ENCODE measurements at regions not wholly inside any gene's neighbourhood (a gene's known extent, or its start where the extent isn't known, plus 50 kb on each side); places are given as distances from the start of the nearest gene placed in this dataset.
"Not testable (repeated sequence)": the region's sequence is repeated elsewhere in the genome, so short reads cannot be mapped to it uniquely, and the experiment has no call there.

- DNase-seq: no peak
Measured at GRCh38 chr11:71331631-71332030, 79.3 kb upstream of the SHANK2 start.

GRCh38 chr11:71330996-71331395 is 78.6 kb upstream of the SHANK2 start:
- DNase-seq: no peak

GRCh38 chr11:71330349-71330748 is 78.0 kb upstream of the SHANK2 start:
- DNase-seq: no peak

- no peak for DNase-seq
Measured at GRCh38 chr11:71329786-71330185, 77.4 kb upstream of the SHANK2 start.

- no peak for DNase-seq
Measured at GRCh38 chr11:71329165-71329510, 76.8 kb upstream of the SHANK2 start.

- DNase-seq: no peak
Measured at GRCh38 chr11:71327156-71328085, 75.0 kb upstream of the SHANK2 start.

- DNase-seq: no peak
Measured at GRCh38 chr11:71326328-71326940, 74.1 kb upstream of the SHANK2 start.

GRCh38 chr11:71325418-71326327 is 73.3 kb upstream of the SHANK2 start:
- no peak for DNase-seq

- no peak for DNase-seq
Measured at GRCh38 chr11:71324788-71325417, 72.5 kb upstream of the SHANK2 start.

GRCh38 chr11:71323876-71324526 is 71.6 kb upstream of the SHANK2 start:
- no peak for DNase-seq

- no peak for DNase-seq
Measured at GRCh38 chr11:71322861-71323582, 70.6 kb upstream of the SHANK2 start.

GRCh38 chr11:71322192-71322735 is 69.9 kb upstream of the SHANK2 start:
- no peak for DNase-seq

GRCh38 chr11:71321433-71322191 is 69.2 kb upstream of the SHANK2 start:
- DNase-seq: no peak

- no peak for DNase-seq
Measured at GRCh38 chr11:71316701-71317100, 64.3 kb upstream of the SHANK2 start.

- not testable (repeated sequence) for DNase-seq
Measured at GRCh38 chr11:71312616-71313015, 60.2 kb upstream of the SHANK2 start.

GRCh38 chr11:71311928-71312510 is 59.6 kb upstream of the SHANK2 start:
- DNase-seq: no peak

GRCh38 chr11:71311176-71311925 is 59.0 kb upstream of the SHANK2 start:
- DNase-seq: no peak

- no peak for DNase-seq
Measured at GRCh38 chr11:71310184-71310583, 57.8 kb upstream of the SHANK2 start.

GRCh38 chr11:71309611-71310010 is 57.2 kb upstream of the SHANK2 start:
- DNase-seq: no peak

Measured in NCI-H2029 treated with DMSO at 0.1 percent for 48 hours (cell line).